Inflammatory macrophage (primary cell): ENCODE measurements at regions not wholly inside any gene's neighbourhood (a gene's known extent, or its start where the extent isn't known, plus 50 kb on each side); places are given as distances from the start of the nearest gene placed in this dataset.

ENCODE experiments used
- DNase-seq, 2 donors: peaks; one replicate each; pipeline ENCODE4 v3.0.0-alpha.2; 2020 to 2022

DNA sequence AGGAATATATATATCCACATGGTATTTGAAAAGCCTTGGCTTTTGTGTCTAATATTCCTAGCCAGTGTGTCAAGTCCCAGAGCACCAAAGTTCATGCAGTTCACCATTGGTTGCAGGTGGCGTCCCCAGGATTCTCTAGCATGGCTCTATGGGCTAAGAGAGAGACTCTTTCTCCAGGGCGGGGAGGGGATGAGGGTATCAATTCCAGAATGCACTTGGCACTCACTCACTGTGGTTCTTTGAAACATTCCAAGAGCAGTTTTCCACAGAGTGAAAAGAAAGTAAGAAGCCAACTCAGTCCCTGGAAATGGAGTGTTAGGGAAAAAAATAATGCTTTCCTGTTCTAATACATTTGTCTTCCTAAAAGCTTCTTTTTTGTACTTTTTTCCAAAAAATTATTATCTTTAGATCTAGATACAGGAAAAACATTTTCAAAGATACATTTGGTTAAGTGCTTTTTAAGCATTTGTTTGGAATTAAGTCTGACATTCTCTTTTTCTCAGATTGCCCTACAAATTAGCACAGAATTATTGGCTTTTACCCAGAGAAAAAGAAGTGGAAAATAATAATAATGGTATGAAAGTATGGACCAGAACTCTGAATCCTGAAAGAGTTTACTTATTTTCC, 239.9 kb downstream of the PAX3 start:
- DNase-seq: no peak

DNA sequence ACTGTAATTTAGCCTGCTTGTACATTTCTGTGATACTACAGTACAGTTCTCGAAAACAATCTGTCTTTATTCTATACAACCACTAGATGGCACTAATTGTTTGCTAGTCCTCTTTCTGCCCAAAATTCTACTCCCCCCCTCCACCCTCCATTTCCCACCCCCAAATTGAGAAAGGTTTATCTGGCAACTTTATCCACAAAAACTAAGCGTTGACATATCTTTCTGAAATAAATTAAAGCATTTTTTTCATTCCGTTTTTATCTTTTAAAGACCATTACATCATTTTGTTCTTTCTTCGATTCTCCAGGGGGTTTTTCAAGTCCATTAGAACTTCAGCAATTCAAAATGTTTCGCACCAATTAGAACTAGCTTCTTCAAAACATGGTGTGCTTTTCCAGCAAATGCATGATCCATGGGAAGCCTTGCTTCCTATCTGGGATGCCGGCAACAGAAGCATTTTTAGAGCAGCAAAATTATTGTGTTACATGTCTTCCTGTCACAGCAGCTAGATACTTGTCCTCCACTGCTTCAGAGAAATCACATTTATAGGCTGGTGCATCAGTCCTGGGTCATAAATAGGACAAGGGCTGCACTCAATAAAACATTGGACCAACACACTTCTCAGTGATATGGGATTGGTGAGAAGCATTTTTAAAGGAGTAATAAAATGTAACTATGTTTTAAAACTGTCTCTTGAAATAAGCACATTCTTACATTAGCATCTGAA, 241.3 kb downstream of the PAX3 start:
- no peak for DNase-seq

DNA sequence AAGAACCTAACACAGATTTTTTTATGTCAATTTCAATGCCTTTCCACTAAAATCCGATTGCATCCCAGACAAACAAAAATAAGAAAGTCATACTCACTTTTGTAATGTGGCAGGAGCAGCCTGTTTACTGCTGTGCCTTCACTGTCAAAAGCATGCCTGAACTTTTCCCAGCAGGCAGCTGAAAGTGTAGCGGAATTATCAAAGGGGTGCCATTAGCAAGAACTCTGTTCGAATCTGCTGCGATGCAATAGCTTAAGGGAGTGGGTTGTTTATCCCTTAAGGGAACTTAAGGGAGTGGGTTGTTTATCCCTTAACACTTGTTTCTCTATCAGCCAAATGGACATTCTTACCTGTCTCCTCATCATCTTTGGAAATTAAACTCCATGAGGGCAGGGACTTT, 243.5 kb downstream of the PAX3 start:
- no peak for DNase-seq

DNA sequence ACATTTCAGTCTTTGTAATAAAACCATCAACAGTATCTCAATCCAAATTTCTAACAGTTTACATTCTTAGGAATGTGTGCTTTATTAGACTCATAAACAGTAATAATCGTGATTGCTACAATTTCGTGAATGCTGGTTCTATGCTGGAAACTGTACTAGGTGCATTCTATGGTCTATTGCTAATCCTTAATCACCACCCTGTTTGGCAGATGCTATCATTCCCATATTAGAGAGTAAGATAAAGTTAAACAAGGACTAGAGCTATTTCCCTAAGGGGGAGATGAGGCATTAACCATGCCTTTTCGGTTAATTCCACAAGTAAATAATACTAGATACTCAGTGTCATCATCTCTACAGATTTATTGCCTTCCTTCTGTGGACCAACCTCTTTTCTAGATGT, 244.0 kb downstream of the PAX3 start:
- no peak for DNase-seq

DNA sequence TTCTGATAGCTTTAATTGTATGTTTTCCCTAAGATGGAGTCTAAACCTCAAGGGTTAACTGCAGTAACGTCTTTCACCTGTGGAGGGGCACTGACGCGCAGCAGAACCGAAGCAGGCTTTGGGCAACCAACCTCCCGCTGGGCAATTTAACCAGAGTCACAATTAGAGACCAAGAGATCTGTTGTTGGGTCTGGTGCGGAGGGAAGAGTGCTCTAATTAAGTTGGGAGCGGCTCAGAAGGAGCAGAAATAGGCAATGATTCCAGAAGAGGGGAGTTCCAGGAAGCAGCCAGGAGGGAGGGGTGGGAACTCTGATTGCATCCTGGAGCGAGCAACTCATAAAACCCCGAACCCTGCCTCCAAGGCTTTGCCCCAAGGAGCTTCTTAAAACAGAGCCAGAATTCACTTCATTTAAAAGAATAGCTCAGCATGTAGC, 245.8 kb downstream of the PAX3 start:
- DNase-seq: no peak

DNA sequence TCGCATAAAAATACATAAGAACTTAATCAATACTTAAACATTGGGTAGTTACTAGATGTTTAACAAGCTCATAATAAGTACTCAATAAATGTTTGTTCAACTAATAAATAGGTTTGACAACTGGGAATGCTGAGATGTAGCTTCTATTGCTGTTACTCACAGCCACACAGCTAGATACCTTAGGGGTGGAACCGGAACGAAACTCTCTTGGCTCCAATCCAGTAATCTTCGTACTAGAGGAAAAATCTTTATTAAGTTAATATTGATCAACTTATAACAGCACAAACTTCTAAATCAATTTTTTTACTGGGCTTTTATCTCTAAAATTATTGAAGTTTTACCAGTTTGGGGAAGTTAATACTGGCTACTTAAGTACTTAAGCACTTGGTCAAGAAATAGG, 247.8 kb downstream of the PAX3 start:
- no peak for DNase-seq

DNA sequence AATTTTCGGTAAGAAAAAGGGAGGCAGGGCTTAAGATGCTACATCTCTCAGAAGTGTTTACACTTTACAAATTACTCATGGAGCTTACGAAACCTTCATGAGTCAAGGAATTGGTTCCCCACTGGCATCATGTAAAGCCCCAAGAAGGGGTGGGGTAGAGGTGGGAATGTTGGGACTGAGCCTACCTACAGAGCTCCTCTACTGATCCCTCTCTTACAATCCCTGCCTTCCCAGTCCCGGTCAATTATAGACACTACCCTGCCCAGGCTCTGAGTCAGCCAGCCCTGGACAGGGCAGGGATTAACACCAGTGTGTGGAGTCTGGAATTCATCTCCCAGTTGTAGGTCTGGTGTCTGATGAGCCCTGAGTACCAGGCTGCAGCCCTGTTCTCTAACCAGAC, 248.9 kb downstream of the PAX3 start:
- DNase-seq: no peak

DNA sequence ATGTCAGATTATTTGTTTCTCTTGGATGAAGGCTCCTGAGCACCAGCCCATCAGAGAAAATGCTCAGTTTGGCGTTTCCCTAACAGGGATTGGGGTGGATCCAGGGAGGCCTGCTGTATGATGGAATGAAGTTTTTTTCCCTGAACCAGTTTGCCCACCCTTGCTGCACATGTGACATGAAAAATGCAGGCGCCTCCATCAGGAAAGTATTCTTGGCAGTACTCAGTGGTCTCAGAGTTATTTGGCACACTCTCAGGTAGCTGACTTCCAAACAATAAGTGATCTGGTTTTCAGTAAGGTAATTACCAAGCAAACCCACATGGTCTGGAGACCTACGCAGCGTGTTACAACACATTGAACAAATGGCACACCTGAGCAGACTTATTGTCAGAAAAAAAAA, 254.9 kb downstream of the PAX3 start:
- DNase-seq: no peak

DNA sequence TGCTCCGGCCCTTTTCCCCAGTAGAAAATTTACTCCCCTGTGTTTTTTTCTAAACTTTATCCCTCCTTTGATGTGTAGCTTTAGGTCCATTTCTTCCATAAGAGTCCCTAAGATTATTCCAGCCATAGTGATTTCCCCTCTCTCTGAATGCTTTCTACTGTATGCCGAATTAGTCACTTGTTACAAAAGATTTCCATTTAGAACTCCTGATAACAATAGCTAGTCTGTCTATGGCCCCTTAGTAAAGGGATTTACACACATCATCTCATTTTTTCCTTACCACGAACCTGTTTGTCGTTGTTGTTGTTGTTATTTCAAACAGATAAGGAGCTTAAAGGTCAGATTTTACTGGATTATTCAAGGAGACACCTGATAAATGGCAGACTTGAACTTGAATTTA, 256.1 kb downstream of the PAX3 start:
- no peak for DNase-seq

DNA sequence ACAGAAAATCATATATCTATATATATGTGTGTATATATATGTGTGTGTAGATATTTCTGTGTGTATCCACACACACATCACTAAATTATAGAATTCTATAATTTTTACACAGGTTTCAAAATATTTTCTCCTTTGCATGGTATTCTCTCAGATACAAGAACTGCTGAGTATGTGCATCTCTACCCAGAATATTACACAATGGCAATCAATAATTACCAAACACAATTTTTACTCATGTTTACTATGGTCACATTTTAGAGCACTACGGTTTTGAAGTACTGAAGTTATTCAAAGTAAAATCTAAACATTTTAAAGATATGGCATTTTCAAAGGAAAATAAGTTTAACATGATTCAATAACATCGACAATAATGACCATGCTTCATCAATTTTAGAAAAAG, 258.5 kb downstream of the PAX3 start:
- DNase-seq: no peak

DNA sequence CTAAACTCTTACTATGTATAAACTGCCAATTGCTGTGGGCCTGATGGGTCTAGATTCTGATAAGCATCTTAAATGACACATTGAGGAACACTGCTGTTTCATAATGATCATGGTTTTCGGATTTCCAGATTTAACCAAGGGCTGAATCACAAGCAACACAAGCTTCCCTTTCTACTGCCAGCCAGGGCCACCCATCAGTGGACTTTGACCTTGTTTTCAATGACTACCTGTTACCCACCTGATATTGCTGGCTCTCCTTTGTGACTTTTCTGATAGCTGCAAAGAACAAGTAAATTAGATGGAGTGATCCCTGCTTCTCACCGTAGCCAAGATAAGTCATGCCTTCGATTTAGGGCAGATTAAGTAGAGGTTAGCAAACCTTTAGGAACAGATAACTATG, 259.0 kb downstream of the PAX3 start:
- no peak for DNase-seq

DNA sequence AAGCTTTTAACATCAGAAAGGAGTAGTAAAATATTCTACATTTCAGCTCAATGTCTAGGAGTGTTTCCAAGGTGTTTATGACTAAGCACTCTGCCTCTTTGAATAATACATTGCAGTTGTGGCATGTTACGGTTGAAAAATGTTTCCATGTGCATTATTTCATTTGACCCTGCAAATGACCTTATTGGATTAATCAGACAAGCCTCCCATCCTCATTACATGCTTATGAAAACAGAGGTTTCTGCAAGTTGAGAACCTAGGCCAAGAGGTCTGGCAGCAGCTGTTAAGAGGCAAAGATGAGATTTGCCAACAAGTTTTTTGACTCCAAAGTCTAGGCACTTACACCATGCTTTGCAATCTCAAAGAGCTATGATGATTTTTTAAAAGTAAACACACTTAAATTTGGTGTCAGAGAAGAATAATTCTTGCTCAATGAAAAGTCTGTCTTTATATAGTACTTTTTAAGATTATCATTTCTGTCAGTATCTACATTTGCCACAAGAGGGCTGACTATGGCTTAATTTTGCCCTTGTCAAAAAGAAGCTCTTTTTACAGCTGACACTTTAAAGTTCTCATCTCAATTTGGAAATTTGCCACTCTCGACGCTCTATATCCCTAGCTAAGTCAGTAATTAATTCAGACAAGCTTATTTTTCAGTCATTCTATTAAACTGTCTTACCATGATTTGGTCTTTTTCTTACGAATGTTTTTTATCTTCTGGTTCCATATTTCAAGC, 260.6 kb downstream of the PAX3 start:
- DNase-seq: no peak

DNA sequence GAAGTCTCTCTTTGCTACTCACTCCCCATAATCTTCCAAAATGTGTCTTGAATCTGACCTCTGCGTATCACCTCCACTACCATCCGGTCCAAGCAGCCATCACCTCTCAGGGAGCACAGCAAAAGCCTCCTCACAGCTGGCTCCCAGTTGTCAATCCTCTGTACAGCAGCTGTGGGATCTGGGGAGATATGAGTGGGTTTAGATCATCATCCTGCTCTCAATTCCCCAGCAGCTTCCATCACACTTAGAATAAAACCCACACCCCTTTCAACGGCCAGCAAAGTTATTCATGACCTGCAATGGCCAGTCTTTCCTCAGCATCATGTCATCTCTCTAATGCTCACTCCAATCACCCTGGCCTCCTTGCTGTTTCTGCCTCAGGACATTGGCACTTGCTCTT, 261.6 kb downstream of the PAX3 start:
- no peak for DNase-seq

DNA sequence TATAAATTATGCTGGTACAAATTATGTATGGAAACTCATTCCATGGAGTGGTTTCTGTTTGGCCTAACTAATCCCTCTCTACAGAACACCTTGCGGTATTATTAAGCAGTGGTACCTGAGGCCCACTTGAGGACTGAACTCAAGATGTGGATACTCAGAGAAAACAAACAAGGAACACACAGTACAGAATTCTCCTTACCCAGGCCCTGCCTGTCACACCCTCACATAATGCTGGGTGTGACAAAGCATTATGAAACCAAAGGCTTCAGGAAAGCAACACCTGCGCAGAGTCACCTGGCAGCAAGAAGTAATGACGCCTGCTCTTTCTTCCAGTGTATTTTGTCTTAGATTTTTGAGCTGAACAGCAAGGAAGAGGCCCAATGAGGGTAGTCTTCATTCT, 264.7 kb downstream of the PAX3 start:
- DNase-seq: no peak

DNA sequence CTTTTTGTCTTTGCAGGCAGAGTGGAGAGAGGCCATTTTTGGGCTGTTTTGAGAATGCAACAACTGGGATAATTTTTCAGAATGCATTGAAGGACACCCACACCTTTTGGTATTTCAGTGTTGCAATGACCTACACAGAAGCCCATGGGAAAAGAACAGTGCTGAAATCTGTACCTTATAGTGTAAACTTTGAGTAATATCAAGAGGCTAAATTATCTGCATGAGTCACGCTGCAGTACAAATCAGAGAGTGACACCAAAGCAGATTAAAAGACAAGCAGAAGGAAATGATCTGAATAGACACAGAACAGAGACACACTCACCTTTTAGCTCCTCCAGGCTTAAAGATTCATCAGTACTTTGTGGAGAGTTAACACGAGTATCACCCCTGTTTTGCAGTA, 265.3 kb downstream of the PAX3 start:
- DNase-seq: no peak

DNA sequence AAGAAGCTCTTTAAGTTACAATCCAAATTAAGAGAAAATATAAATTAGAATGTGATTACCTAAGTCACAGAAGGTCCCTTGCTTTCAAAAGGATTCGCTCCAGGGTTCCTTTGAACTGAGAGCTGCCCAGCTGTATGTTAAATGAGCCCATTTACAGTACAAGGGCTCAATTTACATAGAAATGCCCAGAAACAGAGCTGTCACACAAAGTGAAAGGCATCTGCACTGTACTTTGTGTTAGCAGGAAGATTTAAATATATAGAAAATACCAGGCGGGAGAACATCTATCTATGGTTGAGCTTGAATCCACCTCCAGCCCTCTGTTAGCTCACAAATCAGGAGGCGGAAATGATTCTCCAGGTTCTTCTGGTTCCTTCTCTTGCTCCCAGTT, 272.9 kb downstream of the PAX3 start:
- DNase-seq: no peak

DNA sequence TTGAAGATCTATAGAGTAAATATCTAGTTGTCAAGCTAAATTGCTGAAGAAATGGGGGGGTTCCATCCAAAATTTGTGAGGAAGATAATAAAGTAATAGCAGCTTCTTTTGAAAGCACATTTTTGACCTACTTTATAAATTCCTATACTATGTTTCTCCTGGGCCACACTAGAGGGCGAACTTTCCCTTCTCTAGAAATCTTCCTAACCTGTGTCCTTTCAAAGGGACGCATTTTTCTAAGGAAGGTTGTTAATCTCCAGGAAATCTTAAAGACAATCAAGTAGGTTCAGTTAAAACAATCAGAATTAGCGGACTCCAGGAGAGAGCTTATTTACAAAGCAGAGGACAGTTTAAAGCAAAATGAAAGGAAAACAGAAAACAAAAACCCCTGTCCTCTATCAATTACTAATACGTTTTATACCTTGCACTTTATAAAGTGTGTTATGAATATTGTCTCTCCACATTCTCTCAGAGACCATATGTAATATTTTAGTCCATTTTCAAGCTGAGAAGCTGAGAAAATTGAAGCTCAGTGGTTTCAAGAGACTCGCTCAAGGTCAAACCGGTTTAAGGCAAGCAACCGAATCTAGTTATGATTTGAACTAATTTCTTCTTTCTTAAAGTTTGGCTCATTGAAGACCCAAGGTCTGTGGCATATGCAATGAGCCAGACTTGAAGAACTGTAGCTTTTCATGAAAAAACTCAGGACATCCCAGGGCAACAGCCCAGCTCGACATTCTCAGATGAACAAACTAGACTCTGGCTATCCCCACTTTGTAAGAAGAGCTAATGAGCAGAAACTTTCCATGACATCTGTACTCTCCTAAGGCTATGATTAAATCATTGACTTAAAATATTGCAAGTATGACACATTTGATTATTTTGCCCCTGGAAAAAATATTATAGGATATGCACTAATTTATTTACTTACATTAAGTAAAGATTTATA, 273.6 kb downstream of the PAX3 start:
- peak in 1 of 2 donors; percentile 2 for DNase-seq

DNA sequence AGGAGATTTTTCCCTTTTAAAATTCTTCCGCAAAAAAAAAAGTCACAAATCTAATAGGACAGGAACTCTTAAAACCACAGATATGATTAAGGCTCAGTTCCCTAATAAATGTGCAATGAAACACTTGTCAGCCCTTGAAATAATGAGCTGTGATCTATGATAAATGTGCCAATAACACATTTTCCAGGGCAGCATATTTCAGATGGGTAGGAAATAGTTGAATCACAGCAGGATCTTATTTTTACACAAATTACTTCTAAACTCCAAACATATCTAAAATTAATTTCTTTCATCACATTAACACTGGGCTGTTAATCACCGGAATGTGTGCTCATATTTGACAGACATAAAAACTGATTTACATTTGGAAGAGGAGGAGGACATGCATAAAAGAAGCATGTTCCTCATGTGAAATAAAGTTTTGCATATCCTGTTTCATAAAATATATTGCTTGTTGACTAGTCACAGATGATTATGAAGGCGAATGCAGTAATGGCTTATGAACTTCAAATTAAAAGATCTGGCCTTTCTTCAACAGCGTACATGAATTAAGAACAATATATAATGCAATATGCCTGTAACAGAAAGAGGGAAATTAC, 281.4 kb downstream of the PAX3 start:
- DNase-seq: no peak

DNA sequence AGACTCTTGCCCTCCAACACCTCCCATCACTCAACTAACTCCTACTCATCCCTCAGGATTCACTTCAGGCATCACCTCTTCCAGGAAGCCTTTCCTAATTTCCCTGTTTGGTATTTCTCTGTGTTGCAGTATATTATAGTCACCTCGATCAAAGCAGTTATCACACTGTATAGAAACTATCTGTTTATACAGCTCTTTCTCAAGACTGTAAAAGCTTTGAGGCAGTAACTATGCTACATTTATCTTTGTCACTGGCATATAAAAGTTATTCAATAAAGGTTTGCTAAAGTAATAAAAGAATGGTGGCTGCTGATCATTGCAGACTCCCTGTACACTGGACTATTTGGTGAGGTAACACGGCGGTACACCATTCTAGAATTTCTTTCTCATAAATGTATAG, 284.9 kb downstream of the PAX3 start:
- no peak for DNase-seq

DNA sequence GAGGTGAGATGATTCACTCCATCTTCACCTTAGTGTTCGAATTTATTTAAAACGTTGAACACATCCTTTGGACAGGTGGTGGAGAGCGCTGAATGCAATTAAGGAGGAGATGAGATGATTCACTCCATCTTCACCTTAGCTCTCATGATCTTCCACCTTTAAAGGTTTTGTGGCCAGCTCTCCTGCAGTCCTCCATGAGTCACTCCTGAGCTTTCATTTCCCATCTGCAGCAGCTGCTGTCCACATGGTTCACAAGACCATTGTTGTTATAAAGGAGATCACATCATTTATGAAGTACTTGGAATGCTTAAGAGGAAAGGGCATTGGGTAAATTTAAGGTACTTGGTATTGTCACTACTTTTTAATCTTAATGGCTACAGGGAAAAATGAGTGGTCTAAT, 298.5 kb downstream of the PAX3 start:
- no peak for DNase-seq

DNA sequence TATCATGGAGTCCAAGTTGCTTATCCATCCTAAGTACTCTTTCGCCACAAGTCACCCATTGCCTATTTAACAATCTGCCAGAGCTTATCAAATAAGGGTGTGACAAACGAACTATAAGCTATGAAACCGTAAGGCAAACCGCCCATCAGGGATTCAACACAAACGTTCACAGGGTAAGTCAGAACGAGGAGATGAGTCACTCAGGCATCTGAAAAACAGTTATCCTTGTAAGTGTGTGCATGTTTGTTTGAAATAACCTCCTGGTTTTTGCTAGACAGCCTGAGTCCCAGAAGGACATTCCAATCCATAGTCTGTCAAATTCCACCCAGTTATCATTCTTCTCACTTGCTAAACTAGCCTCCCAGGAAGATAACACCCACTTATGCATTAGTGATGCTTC, 299.1 kb downstream of the PAX3 start:
- DNase-seq: no peak

DNA sequence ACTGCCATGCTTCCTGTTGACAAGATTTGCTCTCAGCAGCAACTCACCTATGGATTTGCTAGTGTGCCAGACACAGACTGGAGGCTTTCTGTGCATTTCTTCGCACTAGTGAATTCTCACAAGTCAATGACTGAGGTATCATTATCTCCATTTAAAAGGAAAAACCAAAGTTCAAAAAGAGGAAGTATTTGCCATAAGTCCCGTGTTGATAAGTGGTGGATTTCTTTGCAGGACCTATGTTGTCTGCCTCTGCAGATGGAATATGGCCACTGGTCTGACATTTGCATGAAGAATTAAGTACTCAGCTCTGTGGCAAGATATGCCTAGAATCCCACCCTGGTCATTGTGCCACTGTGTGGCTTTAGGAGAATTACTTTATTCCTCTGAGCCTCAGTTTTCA, 299.6 kb downstream of the PAX3 start:
- DNase-seq: no peak

DNA sequence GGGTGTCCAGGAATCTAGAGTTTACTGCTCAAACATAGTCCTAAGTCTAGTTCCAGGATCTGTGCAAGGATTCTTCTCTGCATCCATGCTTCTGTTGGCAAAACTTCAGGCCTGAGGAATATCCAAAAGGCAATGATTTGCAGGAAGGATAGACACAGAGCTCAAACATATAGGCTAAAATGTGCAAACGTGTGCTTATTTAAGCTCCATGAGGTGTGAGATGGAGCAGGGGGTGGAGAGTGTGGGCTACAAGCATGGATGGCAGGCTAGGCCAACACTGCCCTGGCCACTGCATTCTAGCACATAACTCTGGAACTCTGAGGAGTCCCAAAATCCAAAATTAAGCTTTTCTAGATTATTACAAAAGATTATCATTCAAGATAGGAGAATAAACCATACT, 301.1 kb downstream of the PAX3 start:
- no peak for DNase-seq
